Prostate gland (tissue), 2 donors: ENCODE measurements at regions not wholly inside any gene's neighbourhood (a gene's known extent, or its start where the extent isn't known, plus 50 kb on each side); places are given as distances from the start of the nearest gene placed in this dataset.

Experiments used
- CTCF ChIP-seq, 4 experiments: fragments of 200-600 bp in 2 of 4; fragments of 450-650 bp in 2 of 4; sonication (generic) in 2 of 4; IDR thresholded peaks; 1 replicate in 3 of 4; 2 replicates in 1 of 4; pipeline ENCODE4 v1.5.1; 2016 to 2019; ENCODE audit warnings: antibody characterized with exemption in 4 of 4, mild to moderate bottlenecking in 2 of 4, moderate library complexity in 2 of 4
- POLR2A ChIP-seq: fragments of 450-650 bp; IDR thresholded peaks from one replicate; pipeline ENCODE4 v1.6.1; 2016; ENCODE audit warnings: antibody characterized with exemption, mild to moderate bottlenecking
- POLR2AphosphoS5 ChIP-seq: sonication (generic); formaldehyde crosslinking; IDR thresholded peaks from one replicate; pipeline ENCODE4 v1.6.1; 2017; ENCODE audit warnings: antibody characterized with exemption

DNA sequence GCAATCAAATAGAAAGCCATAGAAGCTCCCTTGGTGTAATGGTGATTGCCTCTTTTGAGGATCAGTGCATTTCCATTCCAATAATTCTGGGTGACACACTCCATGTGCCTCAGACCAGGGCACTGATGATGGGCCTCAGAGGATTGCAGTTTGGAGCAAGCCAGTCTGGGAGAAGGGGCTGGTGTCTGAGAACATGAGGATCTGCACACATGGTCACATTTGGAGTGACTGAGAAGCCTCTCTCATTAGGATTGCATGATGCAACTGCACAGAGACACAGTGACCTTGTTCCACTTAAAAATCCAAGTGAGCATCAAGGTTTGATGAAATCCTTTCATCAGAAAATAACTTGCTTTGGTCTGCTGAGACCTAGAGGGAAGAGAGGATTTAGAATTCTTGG lies 216.4 kb downstream of the ANKRD30B start:
- TF ChIP-seq CTCF (IDR thresholded peaks at IDR 0.05) (no peak), POLR2AphosphoS5 (no peak), POLR2A (no peak)
